PC-3 (cell line): ENCODE measurements at regions not wholly inside any gene's neighbourhood (a gene's known extent, or its start where the extent isn't known, plus 50 kb on each side); places are given as distances from the start of the nearest gene placed in this dataset.
"Not testable (repeated sequence)": the region's sequence is repeated elsewhere in the genome, so short reads cannot be mapped to it uniquely, and the experiment has no call there.

Experiments used
- ATAC-seq: fragments of 200-7000 bp; cut with Tn5 transposase; 2 replicates; pipeline ENCODE4 v1.9.1; 2020; ENCODE audit warnings: mild to moderate bottlenecking, moderate library complexity
- BruUV-seq: library from RNA; stranded (reverse); fragments of 400-500 nt; replicated peaks from 2 replicates; lab custom pipeline; 2021; lab: Mats Ljungman, UMichigan
- CTCF ChIA-PET: fragments of 300-600 bp; sonication (Branson Sonifier 250); formaldehyde crosslinking; loops from one replicate; lab custom pipeline; 2022; ENCODE audit warnings: antibody characterized with exemption; lab: Charles Lee
- POLR2A ChIA-PET: fragments of 300-600 bp; sonication (Branson Sonifier 250); formaldehyde crosslinking; loops from one replicate; lab custom pipeline; 2022; ENCODE audit warnings: antibody characterized with exemption; ENCODE audit not compliant: unreplicated experiment; lab: Charles Lee
- DNase-seq: peaks from one replicate; pipeline ENCODE4 v3.0.0-alpha.2; 2015
- H2AFZ ChIP-seq: fragments of 300-600 bp; sonication (generic); 2 replicates; pipeline ENCODE4 v1.6.0; 2016; ENCODE audit warnings: antibody characterized with exemption, low read length
- H3F3A ChIP-seq: fragments of 300-600 bp; sonication (generic); one replicate; pipeline ENCODE4 v1.6.0; 2017; ENCODE audit warnings: antibody characterized with exemption, low read length, control low read depth, mild to moderate bottlenecking; ENCODE audit not compliant: unreplicated experiment
- H3K27ac ChIP-seq: fragments of 300-600 bp; sonication (generic); 2 replicates; pipeline ENCODE4 v1.5.1; 2016; ENCODE audit warnings: mild to moderate bottlenecking, low read length
- H3K27me3 ChIP-seq: fragments of 300-600 bp; sonication (generic); 2 replicates; pipeline ENCODE4 v1.6.1; 2016; ENCODE audit warnings: low read length, mixed read lengths
- H3K36me3 ChIP-seq: fragments of 300-600 bp; sonication (generic); 2 replicates; pipeline ENCODE4 v1.6.1; 2016; ENCODE audit warnings: low read depth, mixed run types, low read length, mixed read lengths
- H3K4me1 ChIP-seq: fragments of 300-600 bp; sonication (generic); 2 replicates; pipeline ENCODE4 v1.5.1; 2016; ENCODE audit warnings: low read length; ENCODE audit not compliant: insufficient read depth
- H3K4me2 ChIP-seq: fragments of 300-600 bp; sonication (generic); 2 replicates; pipeline ENCODE4 v1.6.0; 2016; ENCODE audit warnings: low read length
- H3K4me3 ChIP-seq: fragments of 300-600 bp; sonication (generic); 2 replicates; pipeline ENCODE4 v1.5.1; 2016; ENCODE audit warnings: mild to moderate bottlenecking, low read length, mixed read lengths
- H3K79me2 ChIP-seq: fragments of 300-600 bp; sonication (generic); 2 replicates; pipeline ENCODE4 v1.6.1; 2017; ENCODE audit warnings: low read length, mixed read lengths
- H3K9ac ChIP-seq: fragments of 300-600 bp; sonication (generic); 2 replicates; pipeline ENCODE4 v1.6.0; 2016; ENCODE audit warnings: mild to moderate bottlenecking, low read length
- H3K9me2 ChIP-seq: fragments of 300-600 bp; sonication (generic); replicated peaks from 2 replicates; pipeline ENCODE4 v1.6.1; 2016; ENCODE audit warnings: mixed run types, low read length, mixed read lengths
- H3K9me3 ChIP-seq: fragments of 300-600 bp; sonication (generic); 2 replicates; pipeline ENCODE4 v1.6.1; 2016; ENCODE audit warnings: low read length, mixed read lengths
- H4K20me1 ChIP-seq: fragments of 300-600 bp; sonication (generic); 2 replicates; pipeline ENCODE4 v1.6.1; 2016; ENCODE audit warnings: low read length, mixed read lengths
- EZH2 ChIP-seq: fragments of 300-600 bp; sonication (generic); IDR thresholded peaks from one replicate; pipeline ENCODE4 v1.6.1; 2017; ENCODE audit warnings: antibody characterized with exemption, mild to moderate bottlenecking, low read length; ENCODE audit not compliant: unreplicated experiment
- EZH2phosphoT487 ChIP-seq: fragments of 300-600 bp; sonication (generic); IDR thresholded peaks from 2 replicates; pipeline ENCODE4 v1.6.1; 2018; ENCODE audit warnings: mild to moderate bottlenecking, antibody characterized with exemption, low read length, borderline replicate concordance
- intact Hi-C: fragments of 100-400 bp; cut with micrococcal nuclease; formaldehyde crosslinking; loops from 2 replicates; pipeline ENCODE4 v1.9.0; 2023
- TF ChIP-seq, protein P1 (sequence below): fragments of 300-600 bp; sonication (generic); conservative IDR thresholded peaks from 2 replicates; pipeline ENCODE4 v1.5.1; 2017; ENCODE audit warnings: antibody characterized with exemption, low read depth, mild to moderate bottlenecking, low read length

DNA sequence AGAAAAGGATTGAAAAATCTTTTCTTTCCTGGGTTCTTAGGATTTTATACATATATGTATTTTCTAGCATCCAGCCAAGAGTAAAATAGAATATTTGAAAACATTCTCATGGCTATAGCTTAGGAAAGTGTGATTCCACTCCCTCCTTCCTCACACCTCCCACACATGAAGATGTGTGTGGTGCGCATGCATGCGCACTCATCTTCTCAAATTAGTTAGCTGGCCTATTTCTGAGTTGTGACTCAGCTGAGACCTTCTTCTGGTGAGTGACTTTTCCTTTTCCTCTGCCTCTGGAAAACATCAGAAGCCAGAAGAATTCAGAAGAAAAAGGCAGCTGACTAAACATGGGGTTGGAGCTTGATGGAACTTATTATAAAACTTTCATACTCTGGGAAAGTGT lies 149.8 kb downstream of the OR4C45 start:
- H3K27me3 ChIP-seq, result no peaks in the 10 kb centered on the region
- no peak overlapping the region for H3K4me3 ChIP-seq
- POLR2A ChIA-PET, result no interaction called here
- CTCF ChIA-PET, result no interaction called here
- TF ChIP-seq EZH2phosphoT487 (no peak), EZH2 (no peak)
- TF ChIP-seq, protein P1, sequence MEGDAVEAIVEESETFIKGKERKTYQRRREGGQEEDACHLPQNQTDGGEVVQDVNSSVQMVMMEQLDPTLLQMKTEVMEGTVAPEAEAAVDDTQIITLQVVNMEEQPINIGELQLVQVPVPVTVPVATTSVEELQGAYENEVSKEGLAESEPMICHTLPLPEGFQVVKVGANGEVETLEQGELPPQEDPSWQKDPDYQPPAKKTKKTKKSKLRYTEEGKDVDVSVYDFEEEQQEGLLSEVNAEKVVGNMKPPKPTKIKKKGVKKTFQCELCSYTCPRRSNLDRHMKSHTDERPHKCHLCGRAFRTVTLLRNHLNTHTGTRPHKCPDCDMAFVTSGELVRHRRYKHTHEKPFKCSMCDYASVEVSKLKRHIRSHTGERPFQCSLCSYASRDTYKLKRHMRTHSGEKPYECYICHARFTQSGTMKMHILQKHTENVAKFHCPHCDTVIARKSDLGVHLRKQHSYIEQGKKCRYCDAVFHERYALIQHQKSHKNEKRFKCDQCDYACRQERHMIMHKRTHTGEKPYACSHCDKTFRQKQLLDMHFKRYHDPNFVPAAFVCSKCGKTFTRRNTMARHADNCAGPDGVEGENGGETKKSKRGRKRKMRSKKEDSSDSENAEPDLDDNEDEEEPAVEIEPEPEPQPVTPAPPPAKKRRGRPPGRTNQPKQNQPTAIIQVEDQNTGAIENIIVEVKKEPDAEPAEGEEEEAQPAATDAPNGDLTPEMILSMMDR, result no peak
- H3K27ac ChIP-seq, result no peak overlapping the region
- no peaks in the 10 kb centered on the region for H4K20me1 ChIP-seq
- no peaks in the 10 kb centered on the region for H3K9me2 ChIP-seq
- no peak overlapping the region for H3K4me2 ChIP-seq
- H3K9ac ChIP-seq, result no peak overlapping the region
- no peaks in the 10 kb centered on the region for H3K4me1 ChIP-seq
- BruUV-seq, result no TSS peak
- H3F3A ChIP-seq, result no peaks in the 10 kb centered on the region
- ATAC-seq (no peak), DNase-seq (no peak)
- H3K79me2 ChIP-seq, result no peaks in the 10 kb centered on the region
- H3K36me3 ChIP-seq, result no peaks in the 10 kb centered on the region
- H3K9me3 ChIP-seq, result no peaks in the 10 kb centered on the region
- intact Hi-C loops, result no loop called here
- no peak overlapping the region for H2AFZ ChIP-seq

GRCh38 chr11:50183170-50183569 lies 150.5 kb downstream of the OR4C45 start:
- BruUV-seq, ATAC-seq, H3K79me2 ChIP-seq: not testable (repeated sequence)

GRCh38 chr11:50186146-50186545 lies 153.5 kb downstream of the OR4C45 start:
- Histone ChIP-seq H3K9ac (no peak overlapping the region), H3K4me3 (no peak overlapping the region), H3K27ac (no peak overlapping the region), H3K9me3 (no peaks in the 10 kb centered on the region), H3K4me2 (no peak overlapping the region), H3K27me3 (no peaks in the 10 kb centered on the region), H3F3A (no peaks in the 10 kb centered on the region), H3K4me1 (no peaks in the 10 kb centered on the region), H2AFZ (no peak overlapping the region), H3K36me3 (no peaks in the 10 kb centered on the region), H3K9me2 (no peaks in the 10 kb centered on the region), H3K79me2 (no peaks in the 10 kb centered on the region), H4K20me1 (no peaks in the 10 kb centered on the region)
- DNase-seq, result no peak
- TF ChIP-seq, protein P1, result no peak
- TF ChIP-seq EZH2 (no peak), EZH2phosphoT487 (no peak)
- no TSS peak for BruUV-seq
- ATAC-seq, result no peak
- ChIA-PET CTCF (no interaction called here), POLR2A (no interaction called here)
- intact Hi-C loops, result no loop called here

More at GRCh38 chr11:50183170-50183569, 150.5 kb downstream of the OR4C45 start:
- intact Hi-C loops, H3K4me2 ChIP-seq, H2AFZ ChIP-seq, H3F3A ChIP-seq, H4K20me1 ChIP-seq, DNase-seq, H3K9me3 ChIP-seq, H3K4me3 ChIP-seq, H3K36me3 ChIP-seq, H3K27me3 ChIP-seq, H3K9me2 ChIP-seq, POLR2A ChIA-PET, H3K4me1 ChIP-seq, H3K9ac ChIP-seq, CTCF ChIA-PET, H3K27ac ChIP-seq: not testable (repeated sequence)
